ENCODE measurements at regions not wholly inside any gene's neighbourhood (a gene's known extent, or its start where the extent isn't known, plus 50 kb on each side); places are given as distances from the start of the nearest gene placed in this dataset.

- no peak for DNase-seq
- TF ChIP-seq CTCF (IDR thresholded peaks at IDR 0.05) (no peak), POLR2A (IDR thresholded peaks at IDR 0.05) (no peak)
- intact Hi-C loops (cut with DNase I; ENCODE audit: low total_unique reads), result no loop called here
- Histone ChIP-seq H3K9me3 (no peaks in the 10 kb centered on the region), H3K4me3 (no peak overlapping the region), H3K4me1 (no peaks in the 10 kb centered on the region), H3K27me3 (no peaks in the 10 kb centered on the region), H3K36me3 (no peaks in the 10 kb centered on the region), H3K27ac (no peak overlapping the region)
These were observed 478.3 kb upstream of the PPP2R3A start for GRCh38 chr3:135487261-135487660.

- Histone ChIP-seq H3K9me3 (no peaks in the 10 kb centered on the region), H3K36me3 (no peaks in the 10 kb centered on the region), H3K27me3 (no peaks in the 10 kb centered on the region), H3K4me1 (no peaks in the 10 kb centered on the region), H3K27ac (no peak overlapping the region), H3K4me3 (no peak overlapping the region)
- no peak for TF ChIP-seq CTCF (IDR thresholded peaks at IDR 0.05)
- no peak for DNase-seq
- intact Hi-C loops (cut with DNase I; ENCODE audit: low total_unique reads), result no loop called here
These were observed 475.2 kb upstream of the PPP2R3A start for GRCh38 chr3:135490219-135490915.

GRCh38 chr3:135491491-135492205 is 473.9 kb upstream of the PPP2R3A start:
- Histone ChIP-seq H3K4me1 (no peaks in the 10 kb centered on the region), H3K9me3 (no peaks in the 10 kb centered on the region), H3K4me3 (no peak overlapping the region), H3K27ac (no peak overlapping the region), H3K27me3 (no peaks in the 10 kb centered on the region), H3K36me3 (no peaks in the 10 kb centered on the region)
- no peak for TF ChIP-seq CTCF (IDR thresholded peaks at IDR 0.05)
- no peak for TF ChIP-seq POLR2A (IDR thresholded peaks at IDR 0.05)
- no peak for DNase-seq
- intact Hi-C loops (cut with DNase I; ENCODE audit: low total_unique reads), result no loop called here

GRCh38 chr3:135495891-135496290 is 469.6 kb upstream of the PPP2R3A start:
- Histone ChIP-seq H3K4me3 (no peak overlapping the region), H3K4me1 (no peaks in the 10 kb centered on the region), H3K27ac (no peak overlapping the region), H3K36me3 (no peaks in the 10 kb centered on the region), H3K9me3 (no peaks in the 10 kb centered on the region), H3K27me3 (no peaks in the 10 kb centered on the region)
- intact Hi-C loops (cut with DNase I; ENCODE audit: low total_unique reads), result no loop called here
- DNase-seq, result no peak
- TF ChIP-seq POLR2A (IDR thresholded peaks at IDR 0.05), result no peak
- TF ChIP-seq CTCF (IDR thresholded peaks at IDR 0.05), result no peak

- H3K36me3 ChIP-seq, result no peaks in the 10 kb centered on the region
- DNase-seq, result no peak
- H3K27me3 ChIP-seq, result no peaks in the 10 kb centered on the region
- no peaks in the 10 kb centered on the region for H3K4me1 ChIP-seq
- no peaks in the 10 kb centered on the region for H3K9me3 ChIP-seq
- H3K4me3 ChIP-seq, result no peak overlapping the region
- intact Hi-C loops (cut with DNase I; ENCODE audit: low total_unique reads), result no loop called here
- TF ChIP-seq POLR2A (IDR thresholded peaks at IDR 0.05) (no peak), CTCF (IDR thresholded peaks at IDR 0.05) (no peak)
- H3K27ac ChIP-seq, result no peak overlapping the region
These were observed 467.5 kb upstream of the PPP2R3A start for GRCh38 chr3:135497979-135498378.

Measured in uterus (tissue), 3 donors.